ENCODE measurements at regions not wholly inside any gene's neighbourhood (a gene's known extent, or its start where the extent isn't known, plus 50 kb on each side); places are given as distances from the start of the nearest gene placed in this dataset.

GRCh38 chr10:44714451-44714850 is 196.7 kb upstream of the TMEM72 start:
- no peak overlapping the region for H3K4ac ChIP-seq (ENCODE audit: low read depth, low read length)
- no peak overlapping the region for H2AK5ac ChIP-seq (ENCODE audit: low read length)
- no peak overlapping the region for H3K27ac ChIP-seq (ENCODE audit: low read depth, low read length)
- H2BK5ac ChIP-seq (ENCODE audit: low read depth, low read length, poor library complexity) = no peak overlapping the region
- H3K79me2 ChIP-seq (ENCODE audit: control insufficient read depth, insufficient read depth, low read length, poor library complexity) = no peaks in the 10 kb centered on the region
- H3K27me3 ChIP-seq (ENCODE audit: insufficient read depth, low read length) = no peaks in the 10 kb centered on the region
- no peak overlapping the region for H3K9ac ChIP-seq (ENCODE audit: low read length)
- H3K18ac ChIP-seq (ENCODE audit: low read length) = no peak overlapping the region
- H2BK120ac ChIP-seq (ENCODE audit: insufficient read depth, low read length, poor library complexity) = no peak overlapping the region
- H3K23ac ChIP-seq (ENCODE audit: low read length) = no peak overlapping the region
- H3K9me3 ChIP-seq (ENCODE audit: insufficient read depth, low read depth, low read length) = no peaks in the 10 kb centered on the region
- no peak overlapping the region for H3K4me2 ChIP-seq (ENCODE audit: low read length)
- H3K4me1 ChIP-seq (ENCODE audit: control insufficient read depth in 1 of 2, insufficient read depth in 2 of 2, low read length in 2 of 2) = peaks cover 0 to 12% of the 10 kb centered on the region in 2 experiments
- no peaks in the 10 kb centered on the region for H3K79me1 ChIP-seq (ENCODE audit: low read length)
- no CpG with 5 or more reads among the region's 4 CpGs for WGBS (ENCODE audit: extremely low coverage, insufficient coverage, insufficient read length)
- no peak overlapping the region for H4K91ac ChIP-seq (ENCODE audit: low read depth, low read length)
- H3K14ac ChIP-seq (ENCODE audit: low read length) = no peak overlapping the region
- H4K8ac ChIP-seq (ENCODE audit: low read depth, low read length) = no peak overlapping the region
- no peaks in the 10 kb centered on the region for H3K36me3 ChIP-seq (ENCODE audit: control insufficient read depth in 1 of 2, insufficient read depth in 2 of 2, low read length in 2 of 2)
- H3K4me3 ChIP-seq (ENCODE audit: low read depth, low read length) = no peak overlapping the region
- no peak for DNase-seq
- H2BK12ac ChIP-seq (ENCODE audit: low read length) = no peak overlapping the region
- H2AFZ ChIP-seq (ENCODE audit: insufficient read depth, low read length, poor library complexity) = no peak overlapping the region
- H4K12ac ChIP-seq (ENCODE audit: low read depth, low read length) = no peak overlapping the region

- H4K12ac ChIP-seq (ENCODE audit: low read depth, low read length) = no peak overlapping the region
- H3K4me2 ChIP-seq (ENCODE audit: low read length) = no peak overlapping the region
- no peak overlapping the region for H2AK5ac ChIP-seq (ENCODE audit: low read length)
- H3K18ac ChIP-seq (ENCODE audit: low read length) = no peak overlapping the region
- no peak for DNase-seq
- H3K14ac ChIP-seq (ENCODE audit: low read length) = peak overlapping the region; percentile 29
- H3K27me3 ChIP-seq (ENCODE audit: insufficient read depth, low read length) = no peaks in the 10 kb centered on the region
- no peaks in the 10 kb centered on the region for H3K79me1 ChIP-seq (ENCODE audit: low read length)
- H2AFZ ChIP-seq (ENCODE audit: insufficient read depth, low read length, poor library complexity) = no peak overlapping the region
- no CpG with 5 or more reads among the region's 5 CpGs for WGBS (ENCODE audit: extremely low coverage, insufficient coverage, insufficient read length)
- H2BK120ac ChIP-seq (ENCODE audit: insufficient read depth, low read length, poor library complexity) = no peak overlapping the region
- no peak overlapping the region for H3K23ac ChIP-seq (ENCODE audit: low read length)
- no peak overlapping the region for H3K4ac ChIP-seq (ENCODE audit: low read depth, low read length)
- no peaks in the 10 kb centered on the region for H3K79me2 ChIP-seq (ENCODE audit: control insufficient read depth, insufficient read depth, low read length, poor library complexity)
- peaks cover 0 to 12% of the 10 kb centered on the region in 2 experiments for H3K4me1 ChIP-seq (ENCODE audit: control insufficient read depth in 1 of 2, insufficient read depth in 2 of 2, low read length in 2 of 2)
- H4K91ac ChIP-seq (ENCODE audit: low read depth, low read length) = no peak overlapping the region
- no peak overlapping the region for H4K8ac ChIP-seq (ENCODE audit: low read depth, low read length)
- no peak overlapping the region for H3K27ac ChIP-seq (ENCODE audit: low read depth, low read length)
- H2BK5ac ChIP-seq (ENCODE audit: low read depth, low read length, poor library complexity) = no peak overlapping the region
- no peak overlapping the region for H3K9ac ChIP-seq (ENCODE audit: low read length)
- H3K36me3 ChIP-seq (ENCODE audit: control insufficient read depth in 1 of 2, insufficient read depth in 2 of 2, low read length in 2 of 2) = no peaks in the 10 kb centered on the region
- H3K9me3 ChIP-seq (ENCODE audit: insufficient read depth, low read depth, low read length) = no peaks in the 10 kb centered on the region
- no peak overlapping the region for H3K4me3 ChIP-seq (ENCODE audit: low read depth, low read length)
- H2BK12ac ChIP-seq (ENCODE audit: low read length) = no peak overlapping the region
Measured at GRCh38 chr10:44715136-44715535, 196.0 kb upstream of the TMEM72 start.

- Histone ChIP-seq H4K12ac (ENCODE audit: low read depth, low read length) (no peak overlapping the region), H3K9ac (ENCODE audit: low read length) (no peak overlapping the region), H3K4me1 (ENCODE audit: control insufficient read depth in 1 of 2, insufficient read depth in 2 of 2, low read length in 2 of 2) (peaks cover 0 to 12% of the 10 kb centered on the region in 2 experiments), H3K23ac (ENCODE audit: low read length) (no peak overlapping the region), H3K4me2 (ENCODE audit: low read length) (no peak overlapping the region), H3K27me3 (ENCODE audit: insufficient read depth, low read length) (no peaks in the 10 kb centered on the region), H3K36me3 (ENCODE audit: control insufficient read depth in 1 of 2, insufficient read depth in 2 of 2, low read length in 2 of 2) (no peaks in the 10 kb centered on the region), H2AK5ac (ENCODE audit: low read length) (no peak overlapping the region), H2BK12ac (ENCODE audit: low read length) (no peak overlapping the region), H3K14ac (ENCODE audit: low read length) (no peak overlapping the region), H2BK120ac (ENCODE audit: insufficient read depth, low read length, poor library complexity) (no peak overlapping the region), H4K91ac (ENCODE audit: low read depth, low read length) (no peak overlapping the region), H3K18ac (ENCODE audit: low read length) (no peak overlapping the region), H2BK5ac (ENCODE audit: low read depth, low read length, poor library complexity) (no peak overlapping the region), H3K9me3 (ENCODE audit: insufficient read depth, low read depth, low read length) (no peaks in the 10 kb centered on the region), H3K79me1 (ENCODE audit: low read length) (no peaks in the 10 kb centered on the region), H3K4me3 (ENCODE audit: low read depth, low read length) (no peak overlapping the region), H3K4ac (ENCODE audit: low read depth, low read length) (no peak overlapping the region), H4K8ac (ENCODE audit: low read depth, low read length) (no peak overlapping the region), H3K79me2 (ENCODE audit: control insufficient read depth, insufficient read depth, low read length, poor library complexity) (no peaks in the 10 kb centered on the region), H3K27ac (ENCODE audit: low read depth, low read length) (no peak overlapping the region), H2AFZ (ENCODE audit: insufficient read depth, low read length, poor library complexity) (no peak overlapping the region)
- WGBS (ENCODE audit: extremely low coverage, insufficient coverage, insufficient read length) = no CpG with 5 or more reads among the region's 4 CpGs
- DNase-seq = no peak
Measured at GRCh38 chr10:44716470-44717015, 194.6 kb upstream of the TMEM72 start.

GRCh38 chr10:44723082-44723481 is 188.1 kb upstream of the TMEM72 start:
- Histone ChIP-seq H3K27ac (ENCODE audit: low read depth, low read length) (no peak overlapping the region), H4K12ac (ENCODE audit: low read depth, low read length) (no peak overlapping the region), H3K4me2 (ENCODE audit: low read length) (no peak overlapping the region), H3K9me3 (ENCODE audit: insufficient read depth, low read depth, low read length) (peaks cover 3% of the 10 kb centered on the region), H3K18ac (ENCODE audit: low read length) (no peak overlapping the region), H3K4ac (ENCODE audit: low read depth, low read length) (no peak overlapping the region), H3K79me2 (ENCODE audit: control insufficient read depth, insufficient read depth, low read length, poor library complexity) (peaks cover 1% of the 10 kb centered on the region), H4K91ac (ENCODE audit: low read depth, low read length) (no peak overlapping the region), H3K27me3 (ENCODE audit: insufficient read depth, low read length) (no peaks in the 10 kb centered on the region), H2BK12ac (ENCODE audit: low read length) (no peak overlapping the region), H2BK120ac (ENCODE audit: insufficient read depth, low read length, poor library complexity) (no peak overlapping the region), H3K4me3 (ENCODE audit: low read depth, low read length) (no peak overlapping the region), H3K23ac (ENCODE audit: low read length) (no peak overlapping the region), H3K14ac (ENCODE audit: low read length) (no peak overlapping the region), H2BK5ac (ENCODE audit: low read depth, low read length, poor library complexity) (no peak overlapping the region), H3K79me1 (ENCODE audit: low read length) (peaks cover 3% of the 10 kb centered on the region), H2AK5ac (ENCODE audit: low read length) (no peak overlapping the region), H4K8ac (ENCODE audit: low read depth, low read length) (no peak overlapping the region), H3K36me3 (ENCODE audit: control insufficient read depth in 1 of 2, insufficient read depth in 2 of 2, low read length in 2 of 2) (peaks cover 0 to 1% of the 10 kb centered on the region in 2 experiments), H3K4me1 (ENCODE audit: control insufficient read depth in 1 of 2, insufficient read depth in 2 of 2, low read length in 2 of 2) (peaks cover 3 to 4% of the 10 kb centered on the region in 2 experiments), H2AFZ (ENCODE audit: insufficient read depth, low read length, poor library complexity) (no peak overlapping the region), H3K9ac (ENCODE audit: low read length) (no peak overlapping the region)
- no peak for DNase-seq
- no CpG with 5 or more reads among the region's 3 CpGs for WGBS (ENCODE audit: extremely low coverage, insufficient coverage, insufficient read length)

Data from trophoblast cell (in vitro differentiated cells and primary cell).